ENCODE measurements at regions not wholly inside any gene's neighbourhood (a gene's known extent, or its start where the extent isn't known, plus 50 kb on each side); places are given as distances from the start of the nearest gene placed in this dataset.

DNA sequence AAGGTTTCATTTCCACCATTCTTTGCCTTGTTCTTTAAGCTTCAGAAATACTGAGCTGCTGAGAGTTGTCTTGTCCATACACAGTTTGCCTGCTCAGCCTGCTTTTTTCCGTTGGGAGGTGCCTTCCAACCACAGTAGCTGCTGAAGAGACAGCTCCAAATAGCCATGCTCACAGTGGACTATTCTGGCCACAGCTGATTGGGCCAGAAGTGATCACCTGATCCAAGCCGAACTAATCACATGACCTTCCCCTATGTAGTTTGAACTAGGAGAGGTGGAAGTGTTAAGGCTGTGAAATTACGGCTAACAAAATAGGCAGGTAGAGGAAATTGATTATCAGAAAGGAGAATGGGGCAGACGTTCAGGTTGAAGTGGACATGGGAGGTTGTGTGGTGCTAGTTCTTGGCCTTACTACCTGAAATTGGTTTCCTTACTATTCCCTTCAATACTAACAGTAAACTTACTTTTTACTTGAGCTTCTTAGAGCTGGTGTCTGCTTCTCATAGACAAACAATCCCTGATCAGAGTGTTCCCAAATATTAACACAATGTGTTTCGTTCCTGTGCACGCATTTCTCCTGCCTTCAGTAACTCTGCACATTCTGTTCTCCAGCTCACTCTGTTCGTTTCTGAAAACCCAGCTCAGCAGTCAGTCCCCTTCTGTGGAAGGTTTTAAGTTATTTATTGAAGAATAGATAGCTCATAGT is 136.1 kb downstream of the RWDD3 start:
- no peak for FAIRE-seq
- H2AK5ac ChIP-seq (ENCODE audit: low read depth, low read length): no peak overlapping the region
- H3K4me2 ChIP-seq (ENCODE audit: insufficient read depth in 1 of 2, low read depth in 2 of 2, low read length in 2 of 2): no peak overlapping the region
- H3K4me1 ChIP-seq (replicated peaks in 1 of 4; ENCODE audit: control insufficient read depth in 3 of 4, insufficient read depth in 4 of 4, low read length in 3 of 4): no peaks in the 10 kb centered on the region; a peak in 1 of 7 replicates
- no peaks in the 10 kb centered on the region for H3K27me3 ChIP-seq (replicated peaks in 1 of 4; ENCODE audit: control insufficient read depth in 3 of 4, extremely low read depth in 1 of 4, insufficient read depth in 3 of 4, low read length in 3 of 4)
- no peak overlapping the region for H2BK12ac ChIP-seq (ENCODE audit: low read depth, low read length)
- no peak overlapping the region for H2BK20ac ChIP-seq (ENCODE audit: low read length)
- H4K91ac ChIP-seq (replicated peaks; ENCODE audit: insufficient read length, low read length): no peak overlapping the region
- H4K5ac ChIP-seq (ENCODE audit: insufficient read length, low read depth, low read length): no peak overlapping the region
- H4K20me1 ChIP-seq (replicated peaks in 1 of 2; ENCODE audit: control insufficient read depth in 1 of 2, insufficient read depth in 2 of 2, low read length in 2 of 2): no peaks in the 10 kb centered on the region
- H3K9me3 ChIP-seq (ENCODE audit: insufficient read depth in 2 of 2, low read depth in 1 of 2, low read length in 1 of 2): 0 out of 4 replicates have a peak, but pooled peaks cover 0 to 2% of the 10 kb centered on the region in 2 experiments
- H3K79me2 ChIP-seq (ENCODE audit: control insufficient read depth in 1 of 2, insufficient read depth in 2 of 2, low read length in 2 of 2): no peaks in the 10 kb centered on the region
- H2AFZ ChIP-seq (ENCODE audit: low read length): no peak overlapping the region
- no peak for DNase-seq (ENCODE audit: low read depth in 1 of 2, low spot score in 2 of 2)
- H3K27ac ChIP-seq (ENCODE audit: low read depth, low read length): no peak overlapping the region
- no peak overlapping the region for H2BK15ac ChIP-seq (ENCODE audit: low read length)
- H3K9ac ChIP-seq (replicated peaks in 1 of 4; ENCODE audit: extremely low read depth in 1 of 4, low read depth in 3 of 4, low read length in 3 of 4): no peak overlapping the region
- TF ChIP-seq GTF2F1 (IDR thresholded peaks at IDR 0.05; ENCODE audit: borderline replicate concordance, low read depth, low read length): no peak
- TF ChIP-seq GABPA (IDR thresholded peaks at IDR 0.05; ENCODE audit: borderline replicate concordance, insufficient read depth, low read length): no peak
- TF ChIP-seq JUN (IDR thresholded peaks at IDR 0.05; ENCODE audit: low read depth, low read length): no peak
- no peak for TF ChIP-seq NRF1 (IDR thresholded peaks at IDR 0.05; ENCODE audit: low read depth, low read length)
- no peak for TF ChIP-seq RXRA (IDR thresholded peaks at IDR 0.05; ENCODE audit: insufficient read depth, low read depth, low read length)
- TF ChIP-seq, protein P1, sequence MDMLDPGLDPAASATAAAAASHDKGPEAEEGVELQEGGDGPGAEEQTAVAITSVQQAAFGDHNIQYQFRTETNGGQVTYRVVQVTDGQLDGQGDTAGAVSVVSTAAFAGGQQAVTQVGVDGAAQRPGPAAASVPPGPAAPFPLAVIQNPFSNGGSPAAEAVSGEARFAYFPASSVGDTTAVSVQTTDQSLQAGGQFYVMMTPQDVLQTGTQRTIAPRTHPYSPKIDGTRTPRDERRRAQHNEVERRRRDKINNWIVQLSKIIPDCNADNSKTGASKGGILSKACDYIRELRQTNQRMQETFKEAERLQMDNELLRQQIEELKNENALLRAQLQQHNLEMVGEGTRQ (IDR thresholded peaks at IDR 0.05; ENCODE audit: low read length): peak; percentile 40; the same call in 1 of the 2 replicates
- H2BK5ac ChIP-seq (ENCODE audit: low read depth, low read length): no peak overlapping the region
- H3K23ac ChIP-seq (ENCODE audit: insufficient read length): no peak overlapping the region
- 91% methylated on average over 7 of the region's 7 CpGs; no CpG with 5 or more reads in 1 of the 2 experiments for WGBS, 2 experiments (ENCODE audit: extremely low coverage in 1 of 2, insufficient coverage in 1 of 2, insufficient read length in 1 of 2, insufficient replicate concordance in 2 of 2, low coverage in 1 of 2, low lambda C conversion rate in 2 of 2, missing lambda C conversion rate in 1 of 2)
- H3K4ac ChIP-seq (replicated peaks; ENCODE audit: insufficient read length, low read depth, low read length): no peak overlapping the region
- H3K79me1 ChIP-seq (ENCODE audit: low read depth, low read length): no peaks in the 10 kb centered on the region
- H3K14ac ChIP-seq (ENCODE audit: insufficient read length): no peak overlapping the region
- no peak overlapping the region for H3K4me3 ChIP-seq (ENCODE audit: extremely low read depth in 1 of 4, insufficient read depth in 2 of 4, low read depth in 3 of 4, low read length in 4 of 4)
- no peak overlapping the region for H2BK120ac ChIP-seq (replicated peaks; ENCODE audit: low read depth, low read length)
- POLR2A ChIA-PET (ENCODE audit: partially characterized antibody): no interaction called here
- no peaks in the 10 kb centered on the region for H3K23me2 ChIP-seq (ENCODE audit: low read depth, low read length)
- H3K36me3 ChIP-seq (ENCODE audit: control insufficient read depth in 2 of 4, insufficient read depth in 4 of 4, low read length in 3 of 4): no peaks in the 10 kb centered on the region
- H3K56ac ChIP-seq (replicated peaks; ENCODE audit: insufficient read length, low read depth, low read length): no peak overlapping the region
- CTCF ChIA-PET (ENCODE audit: partially characterized antibody): interaction anchor here (1.3 kb wide), 1 partner anchor 81 kb away, joined by 3 read pairs; no protein-coding TSS in a partner anchor
- no peak overlapping the region for H3K18ac ChIP-seq (ENCODE audit: extremely low read depth, low read length)
- no peak overlapping the region for H4K8ac ChIP-seq (ENCODE audit: extremely low read depth, insufficient read depth, low read length)

All from H1 (cell line).